HL-60 (cell line): ENCODE measurements at regions not wholly inside any gene's neighbourhood (a gene's known extent, or its start where the extent isn't known, plus 50 kb on each side); places are given as distances from the start of the nearest gene placed in this dataset.

Experiments used
- DNase-seq, 2 experiments: peaks; one replicate each; pipeline ENCODE4 v3.0.0-alpha.2; 2010 to 2020; ENCODE audit warnings: low read depth in 1 of 2, low spot score in 1 of 2
- H3K27ac ChIP-seq: fragments of 250-450 bp; sonication (Bioruptor Pico); replicated peaks from 2 replicates; pipeline ENCODE4 v1.5.1; 2020; ENCODE audit warnings: mild to moderate bottlenecking, moderate library complexity
- H3K27me3 ChIP-seq: fragments of 250-450 bp; sonication (Bioruptor Pico); 2 replicates; pipeline ENCODE4 v1.5.1; 2021; ENCODE audit warnings: mild to moderate bottlenecking, moderate library complexity; ENCODE audit not compliant: insufficient read depth, poor library complexity, severe bottlenecking
- H3K4me3 ChIP-seq: replicated peaks from 2 replicates; pipeline ENCODE4 v1.5.1; 2011; ENCODE audit warnings: mild to moderate bottlenecking, control low read depth, low read length; ENCODE audit not compliant: insufficient read depth
- GABPA ChIP-seq: IDR thresholded peaks from 2 replicates; pipeline ENCODE4 v1.6.1; 2012; ENCODE audit warnings: low read depth
- POLR2AphosphoS5 ChIP-seq: IDR thresholded peaks from 2 replicates; pipeline ENCODE4 v1.6.1; 2012; ENCODE audit warnings: low read depth
- SPI1 ChIP-seq: IDR thresholded peaks from 2 replicates; pipeline ENCODE4 v1.6.1; 2012; ENCODE audit warnings: low read depth, mild to moderate bottlenecking, borderline replicate concordance
- TF ChIP-seq, protein P1 (sequence below): IDR thresholded peaks from 2 replicates; pipeline ENCODE4 v1.6.1; 2012; ENCODE audit warnings: low read depth; ENCODE audit not compliant: insufficient replicate concordance
- TF ChIP-seq, protein P2 (sequence below): IDR thresholded peaks from one replicate; pipeline ENCODE4 v1.5.1; 2011; ENCODE audit warnings: low read length, control low read depth, inconsistent platforms; ENCODE audit not compliant: insufficient read depth

DNA sequence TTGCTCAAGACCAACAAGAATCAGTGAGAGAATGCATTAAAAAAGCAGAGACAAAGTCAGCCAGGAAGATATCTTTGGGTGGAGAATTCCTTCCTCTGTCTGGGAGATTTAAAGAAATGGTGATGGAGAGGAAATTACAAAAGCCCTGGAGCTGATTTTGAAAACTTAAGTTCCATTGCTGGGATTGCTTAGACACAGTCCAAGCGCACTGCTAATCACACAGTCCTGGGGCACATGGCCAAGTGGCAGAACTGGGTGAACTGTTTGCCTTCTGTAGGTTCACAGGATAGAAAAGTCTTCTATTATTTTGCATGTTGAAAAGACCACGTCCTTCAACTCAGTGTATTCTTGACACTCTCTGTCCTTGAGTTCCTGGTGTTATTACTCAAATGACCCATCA, 284.9 kb upstream of the FBXL7 start:
- Histone ChIP-seq H3K4me3 (no peak overlapping the region), H3K27me3 (no peaks in the 10 kb centered on the region), H3K27ac (no peak overlapping the region)
- TF ChIP-seq SPI1 (no peak), GABPA (no peak), POLR2AphosphoS5 (no peak)
- TF ChIP-seq, protein P1, sequence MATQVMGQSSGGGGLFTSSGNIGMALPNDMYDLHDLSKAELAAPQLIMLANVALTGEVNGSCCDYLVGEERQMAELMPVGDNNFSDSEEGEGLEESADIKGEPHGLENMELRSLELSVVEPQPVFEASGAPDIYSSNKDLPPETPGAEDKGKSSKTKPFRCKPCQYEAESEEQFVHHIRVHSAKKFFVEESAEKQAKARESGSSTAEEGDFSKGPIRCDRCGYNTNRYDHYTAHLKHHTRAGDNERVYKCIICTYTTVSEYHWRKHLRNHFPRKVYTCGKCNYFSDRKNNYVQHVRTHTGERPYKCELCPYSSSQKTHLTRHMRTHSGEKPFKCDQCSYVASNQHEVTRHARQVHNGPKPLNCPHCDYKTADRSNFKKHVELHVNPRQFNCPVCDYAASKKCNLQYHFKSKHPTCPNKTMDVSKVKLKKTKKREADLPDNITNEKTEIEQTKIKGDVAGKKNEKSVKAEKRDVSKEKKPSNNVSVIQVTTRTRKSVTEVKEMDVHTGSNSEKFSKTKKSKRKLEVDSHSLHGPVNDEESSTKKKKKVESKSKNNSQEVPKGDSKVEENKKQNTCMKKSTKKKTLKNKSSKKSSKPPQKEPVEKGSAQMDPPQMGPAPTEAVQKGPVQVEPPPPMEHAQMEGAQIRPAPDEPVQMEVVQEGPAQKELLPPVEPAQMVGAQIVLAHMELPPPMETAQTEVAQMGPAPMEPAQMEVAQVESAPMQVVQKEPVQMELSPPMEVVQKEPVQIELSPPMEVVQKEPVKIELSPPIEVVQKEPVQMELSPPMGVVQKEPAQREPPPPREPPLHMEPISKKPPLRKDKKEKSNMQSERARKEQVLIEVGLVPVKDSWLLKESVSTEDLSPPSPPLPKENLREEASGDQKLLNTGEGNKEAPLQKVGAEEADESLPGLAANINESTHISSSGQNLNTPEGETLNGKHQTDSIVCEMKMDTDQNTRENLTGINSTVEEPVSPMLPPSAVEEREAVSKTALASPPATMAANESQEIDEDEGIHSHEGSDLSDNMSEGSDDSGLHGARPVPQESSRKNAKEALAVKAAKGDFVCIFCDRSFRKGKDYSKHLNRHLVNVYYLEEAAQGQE: no peak
- TF ChIP-seq, protein P2, sequence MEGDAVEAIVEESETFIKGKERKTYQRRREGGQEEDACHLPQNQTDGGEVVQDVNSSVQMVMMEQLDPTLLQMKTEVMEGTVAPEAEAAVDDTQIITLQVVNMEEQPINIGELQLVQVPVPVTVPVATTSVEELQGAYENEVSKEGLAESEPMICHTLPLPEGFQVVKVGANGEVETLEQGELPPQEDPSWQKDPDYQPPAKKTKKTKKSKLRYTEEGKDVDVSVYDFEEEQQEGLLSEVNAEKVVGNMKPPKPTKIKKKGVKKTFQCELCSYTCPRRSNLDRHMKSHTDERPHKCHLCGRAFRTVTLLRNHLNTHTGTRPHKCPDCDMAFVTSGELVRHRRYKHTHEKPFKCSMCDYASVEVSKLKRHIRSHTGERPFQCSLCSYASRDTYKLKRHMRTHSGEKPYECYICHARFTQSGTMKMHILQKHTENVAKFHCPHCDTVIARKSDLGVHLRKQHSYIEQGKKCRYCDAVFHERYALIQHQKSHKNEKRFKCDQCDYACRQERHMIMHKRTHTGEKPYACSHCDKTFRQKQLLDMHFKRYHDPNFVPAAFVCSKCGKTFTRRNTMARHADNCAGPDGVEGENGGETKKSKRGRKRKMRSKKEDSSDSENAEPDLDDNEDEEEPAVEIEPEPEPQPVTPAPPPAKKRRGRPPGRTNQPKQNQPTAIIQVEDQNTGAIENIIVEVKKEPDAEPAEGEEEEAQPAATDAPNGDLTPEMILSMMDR: no peak
- no peak for DNase-seq

DNA sequence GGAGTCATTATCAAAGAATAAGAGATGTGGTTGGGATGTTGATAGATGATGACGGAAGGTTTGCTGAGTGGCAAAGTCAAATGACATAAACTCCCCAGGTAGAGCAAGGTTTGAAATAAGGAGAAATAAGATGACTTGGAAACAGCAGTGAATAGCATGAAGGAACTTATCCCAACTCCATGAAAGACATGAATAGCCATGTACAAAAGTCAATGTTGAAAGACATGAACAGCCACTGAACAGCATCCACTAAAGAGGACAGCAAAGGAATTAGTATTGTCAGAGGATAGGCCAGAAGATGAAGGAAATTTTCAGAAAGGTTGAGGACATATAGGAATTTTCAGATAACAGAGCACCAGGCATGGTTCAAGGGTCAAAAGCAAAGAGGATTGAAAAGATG, 286.0 kb upstream of the FBXL7 start:
- H3K27ac ChIP-seq: no peak overlapping the region
- no peak for DNase-seq
- TF ChIP-seq GABPA (no peak), POLR2AphosphoS5 (no peak), SPI1 (no peak)
- TF ChIP-seq, protein P1: no peak
- TF ChIP-seq, protein P2: no peak
- no peaks in the 10 kb centered on the region for H3K27me3 ChIP-seq
- no peak overlapping the region for H3K4me3 ChIP-seq

DNA sequence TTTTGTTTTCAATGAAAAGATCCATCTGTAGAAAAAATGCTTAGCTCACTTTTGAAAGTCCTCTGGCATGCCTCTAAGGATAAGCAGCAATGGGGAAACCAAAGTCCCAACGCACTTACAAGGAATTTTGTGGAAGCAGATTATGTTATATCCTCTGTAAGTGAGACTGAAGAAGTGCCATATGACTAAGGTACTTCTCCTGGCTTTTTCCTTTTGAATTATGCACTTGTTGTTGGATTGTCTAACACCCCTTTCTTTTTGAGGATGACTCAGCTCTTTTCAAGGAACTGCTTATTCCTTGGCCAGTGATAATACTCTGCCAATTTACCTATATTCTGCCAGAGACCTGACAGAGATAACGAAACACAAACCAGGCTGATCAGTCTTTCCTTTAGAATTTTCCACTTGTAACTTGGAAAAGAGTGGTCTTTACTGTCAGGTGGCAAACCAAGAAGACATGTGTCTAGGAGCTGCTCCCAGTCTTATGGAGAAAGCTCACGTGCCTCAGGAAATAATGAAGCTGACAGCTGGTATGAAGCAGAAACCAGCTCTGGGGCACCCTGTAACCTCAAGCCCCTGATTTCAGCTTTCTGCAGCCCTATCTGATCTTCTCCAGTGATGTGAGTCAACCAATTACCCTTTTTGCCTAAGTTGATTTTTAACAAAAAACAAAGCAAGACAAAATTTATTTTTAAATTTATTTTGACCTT, 290.8 kb upstream of the FBXL7 start:
- no peak for TF ChIP-seq POLR2AphosphoS5
- TF ChIP-seq, protein P2: no peak
- no peak for TF ChIP-seq SPI1
- TF ChIP-seq GABPA: no peak
- TF ChIP-seq, protein P1: no peak
- Histone ChIP-seq H3K27me3 (no peaks in the 10 kb centered on the region), H3K27ac (no peak overlapping the region), H3K4me3 (no peak overlapping the region)
- DNase-seq: no peak
